ENCODE measurements at regions not wholly inside any gene's neighbourhood (a gene's known extent, or its start where the extent isn't known, plus 50 kb on each side); places are given as distances from the start of the nearest gene placed in this dataset.

GRCh38 chr10:63707254-63707910, 186.2 kb downstream of the REEP3 start (continued):
- TF ChIP-seq ZNF155 (tag by site-specific recombination; IDR thresholded peaks at IDR 0.05): 0 out of 2 replicates have a peak, but pooled peaks have one; percentile 53
- TF ChIP-seq ZNF513 (tag by site-specific recombination; IDR thresholded peaks at IDR 0.05): no peak
- no peak for TF ChIP-seq ZNF280D (tag by site-specific recombination; IDR thresholded peaks at IDR 0.05)
- no peak for TF ChIP-seq ZNF529 (tag by site-specific recombination; IDR thresholded peaks at IDR 0.05; ENCODE audit: insufficient replicate concordance)
- TF ChIP-seq ZNF18 (tag by site-specific recombination; IDR thresholded peaks at IDR 0.05): peak; percentile 34; the same call in 1 of the 2 replicates
- peak; percentile 71; the same call in 1 of the 2 replicates for TF ChIP-seq ZNF76 (tag by site-specific recombination; IDR thresholded peaks at IDR 0.05; ENCODE audit: borderline replicate concordance, low read depth)
- TF ChIP-seq ZNF423 (tag by site-specific recombination; IDR thresholded peaks at IDR 0.05): no peak
- TF ChIP-seq ZNF768 (tag by site-specific recombination; IDR thresholded peaks at IDR 0.05): no peak
- TF ChIP-seq PRDM6 (tag by site-specific recombination; IDR thresholded peaks at IDR 0.05): peak; percentile 96
- peak; percentile 89 for TF ChIP-seq KLF10 (tag by site-specific recombination; IDR thresholded peaks at IDR 0.05)
- TF ChIP-seq GLIS1 (tag by site-specific recombination; IDR thresholded peaks at IDR 0.05): peak; percentile 95
- 0 out of 2 replicates have a peak, but pooled peaks have one; percentile 51 for TF ChIP-seq BCL11B (tag by site-specific recombination; IDR thresholded peaks at IDR 0.05; ENCODE audit: low read depth)
- TF ChIP-seq ZNF362 (tag by site-specific recombination; IDR thresholded peaks at IDR 0.05): peak; percentile 95
- TF ChIP-seq, protein P1, sequence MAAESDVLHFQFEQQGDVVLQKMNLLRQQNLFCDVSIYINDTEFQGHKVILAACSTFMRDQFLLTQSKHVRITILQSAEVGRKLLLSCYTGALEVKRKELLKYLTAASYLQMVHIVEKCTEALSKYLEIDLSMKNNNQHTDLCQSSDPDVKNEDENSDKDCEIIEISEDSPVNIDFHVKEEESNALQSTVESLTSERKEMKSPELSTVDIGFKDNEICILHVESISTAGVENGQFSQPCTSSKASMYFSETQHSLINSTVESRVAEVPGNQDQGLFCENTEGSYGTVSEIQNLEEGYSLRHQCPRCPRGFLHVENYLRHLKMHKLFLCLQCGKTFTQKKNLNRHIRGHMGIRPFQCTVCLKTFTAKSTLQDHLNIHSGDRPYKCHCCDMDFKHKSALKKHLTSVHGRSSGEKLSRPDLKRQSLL (tag by site-specific recombination; IDR thresholded peaks at IDR 0.05): peak; percentile 84
- TF ChIP-seq ZNF660 (tag by site-specific recombination; IDR thresholded peaks at IDR 0.05): peak; percentile 98
- TF ChIP-seq ZNF335 (tag by site-specific recombination; conservative IDR thresholded peaks at IDR 0.05): peak; percentile 42; the same call in 1 of the 2 replicates
- no peak for TF ChIP-seq MEIS1 (CRISPR knock-in tag; IDR thresholded peaks at IDR 0.05; ENCODE audit: borderline replicate concordance)
- TF ChIP-seq TCF7L2 (IDR thresholded peaks at IDR 0.05; ENCODE audit: borderline replicate concordance, low read depth, low read length): no peak
- peak; percentile 99 for TF ChIP-seq ZNF629 (tag by site-specific recombination; IDR thresholded peaks at IDR 0.05)
- TF ChIP-seq ZNF449 (tag by site-specific recombination; IDR thresholded peaks at IDR 0.05): peak; percentile 82; the same call in 1 of the 2 replicates
- TF ChIP-seq GLI2 (tag by site-specific recombination; IDR thresholded peaks at IDR 0.05; ENCODE audit: borderline replicate concordance, low read depth): peak; percentile 97
- TF ChIP-seq ZNF324 (tag by site-specific recombination; IDR thresholded peaks at IDR 0.05): peak; percentile 99
- no peak for TF ChIP-seq ELK4 (IDR thresholded peaks at IDR 0.05; ENCODE audit: borderline replicate concordance, low read depth, low read length)
- peak; percentile 99 for TF ChIP-seq ZNF24 (tag by site-specific recombination; IDR thresholded peaks at IDR 0.05)
- TF ChIP-seq ZFP41 (tag by site-specific recombination; IDR thresholded peaks at IDR 0.05; ENCODE audit: borderline replicate concordance): no peak
- no peak for TF ChIP-seq ZNF707 (tag by site-specific recombination; IDR thresholded peaks at IDR 0.05)
